H9 (cell line): ENCODE measurements at regions not wholly inside any gene's neighbourhood (a gene's known extent, or its start where the extent isn't known, plus 50 kb on each side); places are given as distances from the start of the nearest gene placed in this dataset.

Source experiments
- DNase-seq: peaks from one replicate; pipeline ENCODE4 v3.0.0-alpha.2; 2017
- H2AFZ ChIP-seq: one replicate; pipeline ENCODE4 v1.6.1; 2013; ENCODE audit warnings: mild to moderate bottlenecking, low read length, control low read depth, moderate library complexity
- H2AK5ac ChIP-seq: 2 replicates; pipeline ENCODE4 v1.6.1; 2013; ENCODE audit warnings: low read length, control low read depth, mixed read lengths; ENCODE audit not compliant: insufficient read length
- H2BK120ac ChIP-seq: one replicate; pipeline ENCODE4 v1.6.1; 2013; ENCODE audit warnings: low read depth, mild to moderate bottlenecking, low read length, control low read depth, inconsistent platforms; ENCODE audit not compliant: poor library complexity, severe bottlenecking
- H2BK12ac ChIP-seq: 2 replicates; pipeline ENCODE4 v1.6.1; 2013; ENCODE audit warnings: low read length, control low read depth, mixed read lengths, low read depth; ENCODE audit not compliant: insufficient read length
- H2BK15ac ChIP-seq: 2 replicates; pipeline ENCODE4 v1.6.1; 2013; ENCODE audit warnings: low read depth, low read length, control low read depth
- H2BK20ac ChIP-seq: one replicate; pipeline ENCODE4 v1.6.1; 2013; ENCODE audit warnings: low read depth, mild to moderate bottlenecking, low read length, control low read depth, inconsistent platforms; ENCODE audit not compliant: poor library complexity, severe bottlenecking
- H2BK5ac ChIP-seq: 2 replicates; pipeline ENCODE4 v1.6.1; 2013; ENCODE audit warnings: low read length, control low read depth, mixed read lengths; ENCODE audit not compliant: insufficient read length
- H3K14ac ChIP-seq: 2 replicates; pipeline ENCODE4 v1.6.1; 2013; ENCODE audit warnings: low read length, control low read depth; ENCODE audit not compliant: insufficient read depth
- H3K18ac ChIP-seq: 2 replicates; pipeline ENCODE4 v1.6.1; 2013; ENCODE audit warnings: low read depth, mild to moderate bottlenecking, mixed read lengths, low read length, control low read depth; ENCODE audit not compliant: insufficient read length
- H3K23ac ChIP-seq: 2 replicates; pipeline ENCODE4 v1.6.1; 2013; ENCODE audit warnings: low read length, control low read depth, mixed read lengths, low read depth; ENCODE audit not compliant: insufficient read length
- H3K23me2 ChIP-seq: 2 replicates; pipeline ENCODE4 v1.6.1; 2013; ENCODE audit warnings: low read depth, mild to moderate bottlenecking, mixed read lengths, low read length, control low read depth; ENCODE audit not compliant: insufficient read length, poor library complexity, severe bottlenecking
- H3K27ac ChIP-seq: 2 replicates; pipeline ENCODE4 v1.5.1; 2013; ENCODE audit warnings: low read length, control low read depth, mixed read lengths, low read depth; ENCODE audit not compliant: insufficient read length
- H3K27me3 ChIP-seq: 2 replicates; pipeline ENCODE4 v1.6.1; 2013; ENCODE audit warnings: low read length, control low read depth, inconsistent platforms; ENCODE audit not compliant: insufficient read depth
- H3K4ac ChIP-seq: 2 replicates; pipeline ENCODE4 v1.6.1; 2013; ENCODE audit warnings: low read depth, mild to moderate bottlenecking, control low read depth, inconsistent platforms, low read length, moderate library complexity
- H3K4me1 ChIP-seq: 2 replicates; pipeline ENCODE4 v1.6.1; 2013; ENCODE audit warnings: low read length, control low read depth, inconsistent platforms; ENCODE audit not compliant: insufficient read depth
- H3K4me2 ChIP-seq: 2 replicates; pipeline ENCODE4 v1.6.1; 2013; ENCODE audit warnings: low read length, control low read depth, mixed read lengths; ENCODE audit not compliant: insufficient read length, insufficient read depth
- H3K56ac ChIP-seq: 2 replicates; pipeline ENCODE4 v1.6.1; 2013; ENCODE audit warnings: low read depth, mild to moderate bottlenecking, mixed read lengths, low read length, control low read depth; ENCODE audit not compliant: insufficient read length
- H3K79me1 ChIP-seq: 2 replicates; pipeline ENCODE4 v1.6.1; 2013; ENCODE audit warnings: low read depth, mild to moderate bottlenecking, moderate library complexity, low read length, control low read depth, inconsistent platforms; ENCODE audit not compliant: insufficient read depth, poor library complexity, severe bottlenecking
- H3K79me2 ChIP-seq: 2 replicates; pipeline ENCODE4 v1.6.1; 2013; ENCODE audit warnings: low read length, control low read depth, inconsistent platforms; ENCODE audit not compliant: insufficient read depth
- H3K9ac ChIP-seq: 2 replicates; pipeline ENCODE4 v1.6.1; 2013; ENCODE audit warnings: low read length, control low read depth, mixed read lengths; ENCODE audit not compliant: insufficient read length; ENCODE audit errors: extremely low read depth
- H3K9me3 ChIP-seq: one replicate; pipeline ENCODE4 v1.6.1; 2013; ENCODE audit warnings: low read depth, low read length, inconsistent platforms; ENCODE audit not compliant: control insufficient read depth
- H3T11ph ChIP-seq: one replicate; pipeline ENCODE4 v1.6.1; 2013; ENCODE audit warnings: mild to moderate bottlenecking, low read length, control low read depth, inconsistent platforms
- H4K20me1 ChIP-seq: one replicate; pipeline ENCODE4 v1.6.1; 2013; ENCODE audit not compliant: control insufficient read depth, insufficient read length, insufficient read depth
- H4K5ac ChIP-seq: 2 replicates; pipeline ENCODE4 v1.6.1; 2013; ENCODE audit warnings: low read depth, mild to moderate bottlenecking, mixed read lengths, low read length, control low read depth; ENCODE audit not compliant: insufficient read length
- H4K8ac ChIP-seq: replicated peaks from 2 replicates; pipeline ENCODE4 v1.6.1; 2013; ENCODE audit warnings: low read length, control low read depth, mixed read lengths, low read depth; ENCODE audit not compliant: insufficient read length
- H4K91ac ChIP-seq: 2 replicates; pipeline ENCODE4 v1.6.1; 2013; ENCODE audit warnings: low read depth, mild to moderate bottlenecking, moderate library complexity, mixed read lengths, low read length, control low read depth; ENCODE audit not compliant: insufficient read length
- H3K27ac Mint-ChIP-seq, 3 experiments: 2 replicates in 2 of 3; 3 replicates in 1 of 3; pipeline ENCODE4 v1.8.0; 2020 to 2021; ENCODE audit warnings: mixed read lengths in 3 of 3, mild to moderate bottlenecking in 1 of 3, moderate library complexity in 1 of 3
- H3K27me3 Mint-ChIP-seq: 2 replicates; pipeline ENCODE4 v1.8.0; 2021; ENCODE audit warnings: low read depth, mild to moderate bottlenecking, moderate library complexity, mixed read lengths
- H3K36me3 Mint-ChIP-seq, 3 experiments: 2 replicates in 2 of 3; 3 replicates in 1 of 3; pipeline ENCODE4 v1.8.0; 2020 to 2021; ENCODE audit warnings: low read depth in 3 of 3, mixed read lengths in 3 of 3; ENCODE audit not compliant: insufficient read depth in 1 of 3
- H3K4me1 Mint-ChIP-seq, 2 experiments: 2 replicates each; pipeline ENCODE4 v1.8.0; 2020; ENCODE audit warnings: mixed read lengths in 2 of 2
- H3K4me3 Mint-ChIP-seq, 2 experiments: 2 replicates in 1 of 2; 3 replicates in 1 of 2; pipeline ENCODE4 v1.8.0; 2020 to 2021; ENCODE audit warnings: mild to moderate bottlenecking in 2 of 2, mixed read lengths in 2 of 2, moderate library complexity in 1 of 2
- H3K9me3 Mint-ChIP-seq, 2 experiments: 2 replicates in 1 of 2; 3 replicates in 1 of 2; pipeline ENCODE4 v1.8.0; 2020; ENCODE audit warnings: mild to moderate bottlenecking in 2 of 2, mixed read lengths in 2 of 2, moderate library complexity in 1 of 2
- CTCF ChIP-seq: fragments of 200-600 bp; sonication (generic); conservative IDR thresholded peaks from 3 replicates; pipeline ENCODE4 v1.8.0; 2021; ENCODE audit warnings: antibody characterized with exemption, mild to moderate bottlenecking
- WGBS: extraction: QIAGEN DNeasy Blood & Tissue Kit; methylation state at CpG from one replicate; pipeline ENCODE4 v1.1.7; 2013; ENCODE audit warnings: missing lambda C conversion rate, low lambda C conversion rate, mixed read lengths; ENCODE audit not compliant: insufficient read length; ENCODE audit errors: extremely low coverage; 5-methylcytosine and 5-hydroxymethylcytosine counted together

DNA sequence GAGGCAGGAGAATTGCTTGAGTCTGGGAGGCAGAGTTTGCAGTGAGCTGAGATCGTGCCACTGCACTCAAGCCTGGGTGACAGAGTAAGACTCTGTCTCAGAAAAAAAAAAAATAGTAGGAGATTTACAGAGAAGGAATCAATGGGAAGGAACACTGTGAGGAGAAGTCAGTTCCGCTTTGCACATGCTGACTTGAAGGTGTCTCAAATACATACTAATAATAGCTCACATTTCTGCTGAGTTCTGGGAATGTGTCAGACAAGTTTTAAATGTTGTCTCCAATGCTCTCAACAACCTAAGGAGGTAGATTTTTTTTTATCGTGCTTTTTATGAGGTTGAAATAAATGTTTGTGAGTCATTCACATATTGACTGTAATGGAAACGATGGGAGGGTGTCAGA, 654.9 kb upstream of the CELF2 start:
- Histone ChIP-seq H3K79me2 (no peaks in the 10 kb centered on the region), H3K18ac (no peak overlapping the region), H3T11ph (no peak overlapping the region), H3K23me2 (no peaks in the 10 kb centered on the region), H3K14ac (no peak overlapping the region), H2BK120ac (no peak overlapping the region), H2BK20ac (no peak overlapping the region), H3K4me2 (no peak overlapping the region), H3K4me1 (peaks cover 6% of the 10 kb centered on the region), H3K9me3 (no peaks in the 10 kb centered on the region), H2BK12ac (no peak overlapping the region), H4K20me1 (no peaks in the 10 kb centered on the region), H3K27me3 (no peaks in the 10 kb centered on the region), H2BK15ac (no peak overlapping the region), H4K8ac (no peak overlapping the region), H4K5ac (no peak overlapping the region), H2AFZ (no peak overlapping the region), H3K56ac (no peak overlapping the region), H2BK5ac (no peak overlapping the region), H2AK5ac (no peak overlapping the region), H3K9ac (no peak overlapping the region), H3K4ac (no peak overlapping the region), H4K91ac (no peak overlapping the region), H3K79me1 (no peaks in the 10 kb centered on the region), H3K27ac (no peak overlapping the region), H3K23ac (no peak overlapping the region)
- WGBS, result no CpG with 5 or more reads among the region's 4 CpGs
- H3K27ac Mint-ChIP-seq, result no peak overlapping the region; a peak in 2 of 7 replicates
- peaks cover 25 to 42% of the 10 kb centered on the region in 2 experiments for H3K4me1 Mint-ChIP-seq
- DNase-seq, result no peak
- peaks cover 0 to 1% of the 10 kb centered on the region in 2 experiments; a peak in 2 of 5 replicates for H3K9me3 Mint-ChIP-seq
- peaks cover 0 to 8% (median 4%) of the 10 kb centered on the region in 3 experiments; a peak in 4 of 7 replicates for H3K36me3 Mint-ChIP-seq
- no peak overlapping the region for H3K4me3 Mint-ChIP-seq
- H3K27me3 Mint-ChIP-seq, result no peaks in the 10 kb centered on the region; the same call in 1 of the 2 replicates
- no peak for TF ChIP-seq CTCF
